Natural killer cell treated with Interleukin-12 subunit alpha and Interleukin-12 subunit beta and Interleukin-15 and Interleukin-18, amount 100 ng/mL, for 72 hours (primary cell): ENCODE measurements at regions not wholly inside any gene's neighbourhood (a gene's known extent, or its start where the extent isn't known, plus 50 kb on each side); places are given as distances from the start of the nearest gene placed in this dataset.
"Not testable (repeated sequence)": the region's sequence is repeated elsewhere in the genome, so short reads cannot be mapped to it uniquely, and the experiment has no call there.

Experiments used
- ATAC-seq, 2 donors: fragments of 150-1000 bp; cut with Tn5 transposase in 1 of 2; sonication (Bioruptor Pico), chemical (Tn5 transposase) in 1 of 2; 2 replicates each; pipeline ENCODE4 v1.10.0; 2021
- DNase-seq: peaks from one replicate; pipeline ENCODE4 v3.0.0; 2022; ENCODE audit warnings: low spot score
- H3K27ac Mint-ChIP-seq, 2 donors: 1 replicate in 1 of 2; 2 replicates in 1 of 2; pipeline ENCODE4 v1.8.0; 2022; ENCODE audit warnings: mixed read lengths in 2 of 2, mild to moderate bottlenecking in 1 of 2, moderate library complexity in 1 of 2
- H3K27me3 Mint-ChIP-seq, 2 donors: 1 replicate in 1 of 2; 2 replicates in 1 of 2; pipeline ENCODE4 v1.8.0; 2022; ENCODE audit warnings: mixed read lengths in 2 of 2
- H3K36me3 Mint-ChIP-seq: one replicate; pipeline ENCODE4 v1.8.0; 2022; ENCODE audit warnings: mixed read lengths
- H3K4me1 Mint-ChIP-seq, 2 donors: 1 replicate in 1 of 2; 2 replicates in 1 of 2; pipeline ENCODE4 v1.8.0; 2022; ENCODE audit warnings: low read depth in 2 of 2, mixed read lengths in 2 of 2, mild to moderate bottlenecking in 1 of 2
- H3K4me3 Mint-ChIP-seq: one replicate; pipeline ENCODE4 v1.8.0; 2022; ENCODE audit warnings: mixed read lengths
- H3K9me3 Mint-ChIP-seq: 2 replicates; pipeline ENCODE4 v1.8.0; 2022; ENCODE audit warnings: mixed read lengths

DNA sequence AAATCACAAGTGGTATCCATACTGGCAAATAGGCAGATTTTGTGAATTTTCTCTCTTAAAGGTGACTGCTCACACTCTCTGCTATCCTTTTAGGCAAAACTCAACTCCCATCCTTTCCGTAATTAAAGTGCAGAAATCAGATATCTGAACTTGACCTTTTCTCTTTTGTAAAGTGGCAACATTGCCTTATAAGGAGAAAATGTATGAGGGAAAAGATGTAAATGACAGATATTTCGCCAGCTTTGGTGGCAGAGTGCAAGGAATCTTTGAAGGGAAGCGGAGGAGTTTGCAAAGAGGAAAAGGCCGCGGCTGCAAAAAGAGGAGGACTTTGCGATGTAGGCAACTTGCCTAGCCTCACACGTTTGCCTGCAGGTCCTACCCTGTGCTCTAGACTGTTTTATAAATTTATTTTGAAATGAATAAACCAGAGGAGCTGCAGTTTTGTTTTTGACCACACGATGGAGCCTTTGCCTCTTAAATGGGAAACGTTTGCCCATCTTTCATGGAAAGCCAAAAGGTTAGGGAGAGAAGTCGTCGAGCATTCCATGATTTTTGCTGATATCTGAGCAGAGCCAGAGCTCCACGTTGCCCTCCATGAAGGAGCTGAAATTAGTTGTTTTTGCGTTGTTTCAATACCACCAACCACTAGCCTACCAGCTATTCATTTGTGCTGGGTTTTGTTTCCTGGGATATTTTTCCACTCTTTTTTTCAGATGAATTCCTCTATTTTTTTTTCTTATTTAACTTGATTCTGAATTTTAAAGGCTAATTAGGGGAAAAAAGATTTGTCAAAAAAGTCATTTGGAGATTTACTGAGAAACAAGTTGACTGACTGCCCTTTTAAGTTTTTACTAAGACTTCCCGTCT, 242.3 kb downstream of the LMX1A start:
- no peaks in the 10 kb centered on the region for H3K4me1 Mint-ChIP-seq
- DNase-seq (no peak), ATAC-seq (no peak)
- H3K9me3 Mint-ChIP-seq = no peaks in the 10 kb centered on the region
- no peaks in the 10 kb centered on the region for H3K36me3 Mint-ChIP-seq
- peaks cover 24 to 41% of the 10 kb centered on the region in 2 donors for H3K27me3 Mint-ChIP-seq
- H3K4me3 Mint-ChIP-seq = no peak overlapping the region
- H3K27ac Mint-ChIP-seq = no peak overlapping the region

DNA sequence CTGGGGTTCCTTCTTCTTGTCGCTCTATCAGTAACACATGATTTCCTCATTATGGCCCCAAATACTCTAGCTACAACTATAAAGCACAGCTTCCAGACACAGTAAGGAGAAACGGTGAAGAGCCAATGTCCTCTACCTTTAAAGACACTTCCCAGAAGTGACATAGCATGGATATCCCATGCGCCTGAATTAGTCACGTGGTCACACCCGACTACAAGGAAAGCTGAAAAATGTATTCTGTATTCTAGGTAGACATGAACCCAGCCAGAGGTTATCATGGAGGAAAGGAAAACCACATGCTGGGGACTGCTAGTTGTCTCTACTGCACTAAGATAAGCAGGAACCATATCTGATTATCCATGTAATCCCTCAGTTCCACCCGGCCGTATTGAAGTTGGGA, 244.3 kb downstream of the LMX1A start:
- H3K9me3 Mint-ChIP-seq = no peaks in the 10 kb centered on the region
- ATAC-seq = no peak
- H3K27me3 Mint-ChIP-seq = peaks cover 19 to 31% of the 10 kb centered on the region in 2 donors
- DNase-seq = no peak
- no peak overlapping the region for H3K27ac Mint-ChIP-seq
- H3K4me1 Mint-ChIP-seq = no peaks in the 10 kb centered on the region
- no peak overlapping the region for H3K4me3 Mint-ChIP-seq
- H3K36me3 Mint-ChIP-seq = no peaks in the 10 kb centered on the region

DNA sequence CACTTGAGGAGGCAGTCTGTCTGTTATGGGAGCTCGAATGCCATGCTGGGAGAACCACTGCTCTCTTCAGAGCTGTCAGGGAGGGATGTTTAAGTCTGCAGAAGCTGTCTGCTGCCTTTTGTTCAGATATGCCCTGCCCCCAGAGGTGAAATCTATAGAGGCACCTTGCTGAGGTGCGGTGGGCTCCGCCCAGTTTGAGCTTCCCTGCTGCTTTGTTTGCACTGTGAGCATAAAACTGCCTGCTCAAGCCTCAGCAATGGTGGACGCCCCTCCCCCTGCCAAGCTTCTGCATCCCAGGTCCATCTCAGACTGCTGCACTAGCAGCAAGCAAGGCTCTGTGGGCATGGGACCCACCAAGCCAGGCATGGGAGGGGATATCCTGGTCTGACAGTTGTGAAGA, 247.5 kb downstream of the LMX1A start:
- Mint-ChIP-seq H3K36me3 (no peaks in the 10 kb centered on the region), H3K4me3 (no peak overlapping the region), H3K9me3 (peaks cover 8% of the 10 kb centered on the region), H3K27me3 (peaks cover 6 to 11% of the 10 kb centered on the region in 2 donors), H3K4me1 (no peaks in the 10 kb centered on the region), H3K27ac (no peak overlapping the region)
- ATAC-seq (no peak), DNase-seq (no peak)

DNA sequence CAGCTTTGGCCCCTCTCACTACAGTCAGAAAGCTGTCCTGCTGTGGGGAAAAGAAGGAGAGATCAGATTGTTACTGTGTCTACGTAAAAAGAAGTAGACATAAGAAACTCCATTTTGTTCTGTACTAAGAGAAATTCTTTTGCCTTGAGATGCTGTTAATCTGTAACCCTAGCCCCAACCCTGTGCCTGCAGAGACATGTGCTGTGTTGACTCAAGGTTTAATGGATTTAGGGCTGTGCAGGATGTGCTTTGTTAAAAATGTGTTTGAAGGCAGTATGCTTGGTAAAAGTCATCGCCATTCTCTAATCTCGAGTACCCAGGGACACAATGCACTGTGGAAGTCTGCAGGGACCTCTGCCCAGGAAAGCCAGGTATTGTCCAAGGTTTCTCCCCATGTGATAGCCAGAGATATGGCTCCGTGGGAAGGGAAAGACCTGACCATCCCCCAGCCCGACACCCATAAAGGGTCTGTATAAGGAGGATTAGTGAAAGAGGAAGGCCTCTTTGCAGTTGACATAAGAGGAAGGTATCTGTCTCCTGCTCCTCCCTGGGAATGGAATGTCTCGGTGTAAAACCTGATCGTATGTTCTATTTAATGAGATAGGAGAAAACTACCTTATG, 263.9 kb downstream of the LMX1A start:
- not testable (repeated sequence) for H3K4me3 Mint-ChIP-seq, H3K27me3 Mint-ChIP-seq, H3K27ac Mint-ChIP-seq, H3K9me3 Mint-ChIP-seq, H3K4me1 Mint-ChIP-seq, DNase-seq, ATAC-seq, H3K36me3 Mint-ChIP-seq

DNA sequence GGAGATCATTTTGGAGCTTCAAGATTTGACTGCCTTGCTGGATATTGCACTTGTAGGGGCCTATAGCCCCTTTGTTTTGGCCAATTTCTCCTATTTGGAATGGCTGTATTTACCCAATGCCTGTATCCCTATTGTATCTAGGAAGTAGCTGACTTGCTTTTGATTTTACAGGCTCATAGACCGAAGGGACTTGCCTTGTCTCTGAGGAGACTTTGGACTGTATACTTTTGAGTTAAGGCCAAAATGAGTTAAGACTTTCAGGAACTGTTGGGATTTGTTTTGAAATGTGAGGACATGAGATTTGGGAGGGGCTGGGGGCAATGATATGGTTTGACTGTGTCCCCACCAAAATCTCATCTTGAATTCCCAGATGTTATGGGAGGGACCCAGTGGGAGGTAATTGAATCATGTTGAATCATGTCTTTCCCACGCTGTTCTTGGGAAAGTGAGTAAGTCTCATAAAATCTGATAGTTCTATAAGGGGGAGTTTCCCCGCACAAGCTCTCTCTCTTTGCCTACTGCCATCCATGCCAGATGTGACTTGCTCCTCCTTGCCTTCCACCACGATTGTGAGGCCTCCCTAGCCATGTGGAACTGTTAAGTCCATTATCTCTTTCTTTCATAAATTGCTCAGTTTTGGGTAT, 276.1 kb downstream of the LMX1A start:
- Mint-ChIP-seq H3K27ac (no peak overlapping the region), H3K4me1 (peaks cover 0 to 2% of the 10 kb centered on the region in 2 donors), H3K36me3 (no peaks in the 10 kb centered on the region), H3K4me3 (no peak overlapping the region), H3K9me3 (peaks cover 4% of the 10 kb centered on the region), H3K27me3 (peaks cover 0 to 2% of the 10 kb centered on the region in 2 donors)
- no peak for DNase-seq
- no peak for ATAC-seq

DNA sequence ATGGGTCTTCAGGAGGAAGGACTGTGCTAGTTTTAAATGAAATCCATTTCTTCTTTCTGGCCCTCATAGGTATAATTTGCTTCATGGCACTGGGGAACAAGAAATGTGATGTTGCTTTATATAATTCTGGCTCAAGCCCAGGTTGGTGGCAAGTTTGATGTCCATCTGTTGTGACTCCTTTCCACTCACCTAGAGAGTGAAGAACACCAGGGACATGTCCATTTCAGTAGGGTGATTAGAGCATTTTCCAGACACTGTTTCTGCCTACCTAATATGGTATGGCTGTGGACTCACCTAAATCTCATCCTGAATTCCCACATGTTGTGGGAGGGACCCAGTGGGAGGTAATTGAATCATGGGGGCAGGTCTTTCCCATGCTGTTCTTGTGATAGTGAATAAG, 278.1 kb downstream of the LMX1A start:
- no peaks in the 10 kb centered on the region for H3K36me3 Mint-ChIP-seq
- ATAC-seq = no peak
- peaks cover 0 to under 1% of the 10 kb centered on the region in 2 donors for H3K4me1 Mint-ChIP-seq
- H3K27me3 Mint-ChIP-seq = no peaks in the 10 kb centered on the region
- DNase-seq = no peak
- H3K4me3 Mint-ChIP-seq = no peak overlapping the region
- no peak overlapping the region for H3K27ac Mint-ChIP-seq
- H3K9me3 Mint-ChIP-seq = peaks cover under 1% of the 10 kb centered on the region

DNA sequence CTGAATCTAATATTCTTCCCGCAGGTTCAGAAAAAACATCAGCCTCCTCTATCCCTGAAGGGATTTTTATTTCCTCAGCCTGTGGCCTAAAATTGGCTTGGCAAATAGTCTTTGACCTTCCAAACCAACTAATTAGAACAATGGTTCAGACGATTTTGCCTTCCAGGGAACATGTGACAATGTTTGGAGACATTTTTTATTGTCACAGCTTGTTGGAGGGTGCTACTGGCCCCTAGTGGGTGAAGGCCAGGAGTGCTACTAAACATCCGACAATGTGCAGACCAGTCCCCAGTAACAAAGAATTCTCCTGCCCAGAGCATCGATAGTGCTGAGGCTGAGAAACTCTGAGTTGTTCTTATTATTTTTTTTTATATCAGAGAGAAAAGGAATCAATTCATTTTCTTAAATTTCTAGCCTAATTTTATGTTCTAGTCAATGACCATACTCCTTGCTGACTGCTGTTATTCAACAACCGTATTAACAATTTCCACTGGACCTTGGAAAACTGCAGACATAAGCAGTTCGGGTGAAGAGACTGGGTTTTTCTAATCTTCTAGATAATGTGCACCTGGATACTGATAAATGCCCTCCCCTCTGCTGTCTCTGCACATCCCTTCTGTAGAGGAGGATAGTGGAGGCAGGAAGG, 280.7 kb downstream of the LMX1A start:
- peaks cover 0 to 3% of the 10 kb centered on the region in 2 donors for H3K27me3 Mint-ChIP-seq
- no peak for ATAC-seq
- H3K27ac Mint-ChIP-seq = no peak overlapping the region

DNA sequence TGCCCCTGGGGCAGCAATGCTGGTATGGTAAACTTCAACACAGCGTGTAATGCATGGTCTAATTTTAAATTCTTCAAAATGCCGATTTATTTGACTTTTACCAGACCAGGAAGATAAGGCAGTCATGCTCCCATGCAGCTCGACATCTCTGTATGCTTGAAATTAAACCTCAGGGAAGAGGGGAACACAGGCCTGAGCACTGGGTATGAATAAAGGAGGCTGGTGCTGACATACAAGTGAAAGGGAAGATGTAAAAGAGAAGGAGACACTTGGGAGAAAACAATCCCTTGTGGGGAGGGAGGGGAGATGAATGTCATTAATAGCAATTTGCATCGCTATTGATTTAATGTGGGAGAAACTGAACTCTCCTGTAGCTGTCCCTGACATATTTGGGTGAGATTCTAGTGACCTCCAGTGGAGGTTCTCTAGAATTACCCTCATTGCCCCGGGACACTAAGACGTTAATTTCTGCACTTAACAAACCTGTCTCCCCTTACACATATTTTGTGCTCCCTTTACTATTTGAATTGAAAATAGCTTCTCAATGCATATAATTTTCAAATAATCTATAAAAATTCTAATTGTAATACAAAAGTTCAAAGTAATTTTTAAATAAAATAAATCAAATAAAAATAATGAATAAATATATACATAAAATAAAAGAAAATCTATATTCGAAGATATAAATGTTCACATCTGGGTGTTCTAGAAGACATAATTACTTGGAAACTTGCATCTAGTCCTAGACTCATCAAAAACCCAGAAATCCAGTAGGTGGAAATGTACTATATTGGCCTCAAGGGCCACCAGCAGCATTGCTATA, 283.1 kb downstream of the LMX1A start:
- Mint-ChIP-seq H3K9me3 (no peaks in the 10 kb centered on the region), H3K27me3 (peaks cover 0 to 9% of the 10 kb centered on the region in 2 donors), H3K36me3 (no peaks in the 10 kb centered on the region), H3K27ac (no peak overlapping the region), H3K4me1 (no peaks in the 10 kb centered on the region), H3K4me3 (no peak overlapping the region)
- DNase-seq (no peak), ATAC-seq (no peak)

More for the DNA sequence above, 280.7 kb downstream of the LMX1A start:
- Mint-ChIP-seq H3K4me3 (no peak overlapping the region), H3K4me1 (no peaks in the 10 kb centered on the region), H3K9me3 (no peaks in the 10 kb centered on the region), H3K36me3 (no peaks in the 10 kb centered on the region)
- DNase-seq = no peak

DNA sequence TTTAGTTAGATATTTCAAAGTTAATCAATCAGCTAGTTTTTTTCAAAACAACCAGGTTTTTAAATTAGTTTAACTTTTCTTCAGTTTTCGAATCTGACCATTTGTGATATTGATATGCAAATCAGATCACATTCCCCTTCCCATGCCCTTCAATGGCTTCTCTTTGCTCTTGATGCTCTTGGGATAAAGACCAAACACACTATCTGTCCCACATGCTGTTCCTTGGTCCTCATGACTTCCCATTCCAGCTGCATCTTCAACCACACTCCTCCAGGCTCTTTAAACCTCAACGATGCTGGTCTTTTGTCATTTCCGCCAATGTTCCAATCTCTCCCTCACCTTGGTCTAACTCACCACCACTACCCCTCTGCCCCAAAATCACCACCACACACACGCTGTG, 285.8 kb downstream of the LMX1A start:
- no peak for ATAC-seq
- Mint-ChIP-seq H3K4me1 (no peaks in the 10 kb centered on the region), H3K9me3 (no peaks in the 10 kb centered on the region), H3K36me3 (no peaks in the 10 kb centered on the region), H3K27me3 (peaks cover 0 to 9% of the 10 kb centered on the region in 2 donors), H3K4me3 (no peak overlapping the region), H3K27ac (no peak overlapping the region)
- no peak for DNase-seq

DNA sequence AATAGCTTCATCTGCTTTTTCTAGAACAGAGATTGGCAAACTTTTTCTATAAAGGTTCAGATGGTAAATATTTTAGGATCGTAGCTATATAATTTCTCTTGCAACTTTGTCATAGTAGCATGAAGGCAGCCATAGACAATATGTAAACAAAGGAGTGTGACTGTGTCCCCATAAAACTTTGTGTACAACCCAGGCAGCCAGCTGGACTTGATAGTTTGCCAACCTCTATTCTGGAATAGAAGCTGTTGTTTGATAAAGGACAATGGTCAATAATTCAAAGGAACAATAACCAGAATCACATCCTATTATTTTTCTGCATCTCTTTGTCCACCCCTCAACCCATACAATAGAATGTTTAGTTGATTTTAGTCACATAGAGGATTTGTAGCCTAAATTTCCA, 286.7 kb downstream of the LMX1A start:
- Mint-ChIP-seq H3K4me1 (no peaks in the 10 kb centered on the region), H3K9me3 (no peaks in the 10 kb centered on the region), H3K36me3 (no peaks in the 10 kb centered on the region), H3K27me3 (peaks cover 0 to 9% of the 10 kb centered on the region in 2 donors), H3K4me3 (no peak overlapping the region), H3K27ac (no peak overlapping the region)
- DNase-seq (no peak), ATAC-seq (no peak)

DNA sequence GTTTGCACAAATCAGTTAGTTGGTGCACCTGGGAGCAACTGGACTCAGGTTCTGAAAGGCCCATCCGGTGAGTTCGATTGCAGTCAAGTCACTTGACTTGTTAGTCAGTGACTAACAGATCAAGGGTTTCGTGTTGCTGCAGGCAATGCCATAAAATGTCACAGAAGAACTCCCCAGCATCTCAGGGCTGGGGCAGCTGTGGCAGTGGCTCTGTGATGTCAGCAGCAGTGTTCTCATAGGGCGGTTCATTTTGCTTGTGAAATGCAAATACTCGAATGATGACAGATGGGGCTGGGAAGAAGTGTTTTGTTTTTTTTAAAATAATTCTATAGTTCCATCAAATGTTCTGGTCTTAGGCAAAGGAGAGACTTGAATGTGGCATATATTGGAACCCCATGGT, 287.8 kb downstream of the LMX1A start:
- no peak overlapping the region for H3K4me3 Mint-ChIP-seq
- no peak for DNase-seq

DNA sequence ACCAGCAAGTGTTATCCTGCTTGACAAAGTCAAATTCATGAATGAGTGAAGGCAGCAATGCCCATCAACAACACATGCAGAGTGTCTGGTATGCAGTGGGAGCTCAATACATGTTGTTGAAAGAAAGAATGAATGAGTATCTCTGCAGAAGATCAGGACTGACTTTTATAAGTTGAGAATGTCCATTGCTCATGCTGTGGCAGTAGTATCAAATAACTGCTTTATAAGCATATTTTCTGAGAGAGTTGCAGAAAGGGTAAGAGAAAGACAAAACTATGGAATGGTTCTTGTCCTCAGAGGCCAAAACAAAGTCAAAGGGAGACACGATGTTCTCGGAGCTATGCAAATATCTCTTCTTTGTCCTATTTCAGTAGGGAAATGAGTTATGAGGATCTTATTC, 288.7 kb downstream of the LMX1A start:
- no peak overlapping the region for H3K27ac Mint-ChIP-seq
- ATAC-seq (no peak), DNase-seq (no peak)
- no peaks in the 10 kb centered on the region for H3K4me1 Mint-ChIP-seq
- no peaks in the 10 kb centered on the region for H3K9me3 Mint-ChIP-seq
- no peaks in the 10 kb centered on the region for H3K36me3 Mint-ChIP-seq
- H3K4me3 Mint-ChIP-seq = no peak overlapping the region
- H3K27me3 Mint-ChIP-seq = peaks cover 0 to 9% of the 10 kb centered on the region in 2 donors

More for the DNA sequence above, 287.8 kb downstream of the LMX1A start:
- H3K36me3 Mint-ChIP-seq = no peaks in the 10 kb centered on the region
- no peaks in the 10 kb centered on the region for H3K4me1 Mint-ChIP-seq
- H3K9me3 Mint-ChIP-seq = no peaks in the 10 kb centered on the region
- H3K27me3 Mint-ChIP-seq = peaks cover 0 to 9% of the 10 kb centered on the region in 2 donors
- no peak for ATAC-seq
- H3K27ac Mint-ChIP-seq = no peak overlapping the region
